A172 (cell line): ENCODE measurements at regions not wholly inside any gene's neighbourhood (a gene's known extent, or its start where the extent isn't known, plus 50 kb on each side); places are given as distances from the start of the nearest gene placed in this dataset.
A peak's percentile ranks its signal among the peaks of the same experiment; 100 is the strongest.
"Not testable (repeated sequence)": the region's sequence is repeated elsewhere in the genome, so short reads cannot be mapped to it uniquely, and the experiment has no call there.

Experiments
- DNase-seq: peaks from one replicate; pipeline ENCODE4 v3.0.0-alpha.2; 2015; ENCODE audit warnings: low spot score

GRCh38 chr6:153424719-153425400, 293.8 kb upstream of the RGS17 start:
- DNase-seq: no peak

- no peak for DNase-seq
Observed at GRCh38 chr6:153412519-153412918, 281.4 kb upstream of the RGS17 start.

- DNase-seq: no peak
Observed at GRCh38 chr6:153411070-153411648, 280.1 kb upstream of the RGS17 start.

- DNase-seq: no peak
Observed at GRCh38 chr6:153405931-153406330, 274.8 kb upstream of the RGS17 start.

GRCh38 chr6:153401751-153402150, 270.7 kb upstream of the RGS17 start:
- no peak for DNase-seq

- peak; percentile 30 for DNase-seq
Observed at GRCh38 chr6:153392156-153392555, 261.1 kb upstream of the RGS17 start.

- no peak for DNase-seq
Observed at GRCh38 chr6:153373869-153374268, 242.8 kb upstream of the RGS17 start.

- DNase-seq: no peak
Observed at GRCh38 chr6:153368131-153368530, 237.0 kb upstream of the RGS17 start.

GRCh38 chr6:153367021-153367420, 235.9 kb upstream of the RGS17 start:
- no peak for DNase-seq

- DNase-seq: no peak
Observed at GRCh38 chr6:153357391-153357790, 226.3 kb upstream of the RGS17 start.

GRCh38 chr6:153340568-153340967, 209.5 kb upstream of the RGS17 start:
- no peak for DNase-seq

GRCh38 chr6:153334121-153334520, 203.0 kb upstream of the RGS17 start:
- DNase-seq: no peak

- DNase-seq: not testable (repeated sequence)
Observed at GRCh38 chr6:153331221-153331620, 200.1 kb upstream of the RGS17 start.

GRCh38 chr6:153328194-153328593, 197.1 kb upstream of the RGS17 start:
- DNase-seq: no peak

- no peak for DNase-seq
Observed at GRCh38 chr6:153325661-153326060, 194.6 kb upstream of the RGS17 start.

GRCh38 chr6:153312634-153313033, 181.6 kb upstream of the RGS17 start:
- peak; percentile 64 for DNase-seq

GRCh38 chr6:153309651-153310050, 178.6 kb upstream of the RGS17 start:
- no peak for DNase-seq

GRCh38 chr6:153302133-153302532, 171.1 kb upstream of the RGS17 start:
- DNase-seq: no peak

- no peak for DNase-seq
Observed at GRCh38 chr6:153301602-153302001, 170.5 kb upstream of the RGS17 start.

- DNase-seq: not testable (repeated sequence)
Observed at GRCh38 chr6:153282456-153282855, 151.4 kb upstream of the RGS17 start.

GRCh38 chr6:153275997-153276396, 144.9 kb upstream of the RGS17 start:
- DNase-seq: no peak

- no peak for DNase-seq
Observed at GRCh38 chr6:153272201-153272980, 141.3 kb upstream of the RGS17 start.

- no peak for DNase-seq
Observed at GRCh38 chr6:153263489-153263888, 132.4 kb upstream of the RGS17 start.
